K562 (cell line): ENCODE measurements at regions not wholly inside any gene's neighbourhood (a gene's known extent, or its start where the extent isn't known, plus 50 kb on each side); places are given as distances from the start of the nearest gene placed in this dataset.

Experiments
- ATAC-seq: fragments of 200-7000 bp; cut with Tn5 transposase; 3 replicates; pipeline ENCODE4 v1.9.1; 2020; ENCODE audit warnings: moderate library complexity
- BruUV-seq: library from RNA; stranded (reverse); fragments of 400-500 nt; replicated peaks from 2 replicates; lab custom pipeline; 2021; lab: Mats Ljungman, UMichigan
- CTCF ChIA-PET: fragments of 300-600 bp; formaldehyde crosslinking; extraction: SDS; loops from one replicate; lab custom pipeline; 2021; ENCODE audit warnings: low intra/inter-chr PET ratio; lab: Yijun Ruan, JAX
- POLR2A ChIA-PET: fragments of 300-600, 350-650 bp; sonication (Branson Sonifier 250); formaldehyde crosslinking; extraction: SDS; loops from one replicate; lab custom pipeline; 2021; ENCODE audit warnings: antibody characterized with exemption, inconsistent platforms; lab: Yijun Ruan, JAX
- DNase-seq, 4 experiments: peaks; one replicate each; pipeline versions ENCODE4 v3.0.0 to v3.0.0-alpha.2; 2011 to 2018; ENCODE audit warnings: low spot score in 3 of 4, mixed read lengths in 3 of 4; ENCODE audit errors: extremely low read depth in 1 of 4
- FAIRE-seq: peaks from 2 replicates; lab custom pipeline; 2011; peaks lifted over from hg19 to GRCh38; lab: Jason Lieb, UNC
- H2AFZ ChIP-seq: 2 replicates; pipeline ENCODE4 v1.6.0; 2011; ENCODE audit warnings: low read depth, low read length, control low read depth, inconsistent platforms
- H3K27ac ChIP-seq: fragments of 200-600 bp; 3 replicates; pipeline ENCODE4 v1.8.0; 2011; ENCODE audit warnings: low read depth, mild to moderate bottlenecking, control low read depth, inconsistent platforms, low read length, moderate library complexity, mixed read lengths; ENCODE audit errors: extremely low read depth
- H3K27me3 ChIP-seq, 2 experiments: fragments of 300-600 bp in 1 of 2; 2 replicates in 1 of 2; 3 replicates in 1 of 2; pipeline versions ENCODE4 v1.6.0 to v1.8.0; 2011; ENCODE audit warnings: inconsistent platforms in 2 of 2, low read length in 2 of 2, mild to moderate bottlenecking in 1 of 2, mixed read lengths in 1 of 2, moderate library complexity in 1 of 2; ENCODE audit not compliant: control insufficient read depth in 2 of 2, insufficient read depth in 2 of 2
- H3K36me3 ChIP-seq: fragments of 300-600 bp; 3 replicates; pipeline ENCODE4 v1.8.0; 2011; ENCODE audit warnings: mild to moderate bottlenecking, low read length, inconsistent platforms; ENCODE audit not compliant: control insufficient read depth, insufficient read depth
- H3K4me1 ChIP-seq, 2 experiments: fragments of 200-600 bp in 1 of 2; replicated peaks in 1 of 2; 2 replicates in 1 of 2; 3 replicates in 1 of 2; pipeline versions ENCODE4 v1.5.1 to v1.8.0; 2011; ENCODE audit warnings: inconsistent platforms in 2 of 2, low read length in 2 of 2, mild to moderate bottlenecking in 1 of 2, mixed read lengths in 1 of 2, moderate library complexity in 1 of 2; ENCODE audit not compliant: control insufficient read depth in 2 of 2, insufficient read depth in 2 of 2
- H3K4me2 ChIP-seq: 2 replicates; pipeline ENCODE4 v1.6.1; 2011; ENCODE audit warnings: low read length, control low read depth, inconsistent platforms, mixed read lengths; ENCODE audit not compliant: insufficient read depth
- H3K4me3 ChIP-seq: fragments of 200-600 bp; sonication (generic), shearing (Covaris generic); 2 replicates; pipeline ENCODE4 v1.5.1; 2016; ENCODE audit warnings: control low read depth, inconsistent platforms
- H3K79me2 ChIP-seq: fragments of 200-600 bp; 3 replicates; pipeline ENCODE4 v1.8.0; 2011; ENCODE audit warnings: low read length, inconsistent platforms; ENCODE audit not compliant: control insufficient read depth, insufficient read depth
- H3K9ac ChIP-seq, 2 experiments: 2 replicates each; pipeline versions ENCODE4 v1.6.0 to v1.6.1; 2011; ENCODE audit warnings: low read depth in 2 of 2, low read length in 2 of 2, control low read depth in 1 of 2, inconsistent platforms in 1 of 2, mild to moderate bottlenecking in 1 of 2, mixed read lengths in 1 of 2; ENCODE audit not compliant: insufficient read depth in 1 of 2
- H3K9me1 ChIP-seq: one replicate; pipeline ENCODE4 v1.6.0; 2011; ENCODE audit warnings: inconsistent platforms, mild to moderate bottlenecking, low read length, moderate library complexity; ENCODE audit not compliant: control insufficient read depth, insufficient read depth
- H3K9me3 ChIP-seq: replicated peaks from 2 replicates; pipeline ENCODE4 v1.5.1; 2011; ENCODE audit warnings: low read depth, low read length, inconsistent platforms; ENCODE audit not compliant: control insufficient read depth, insufficient read depth
- H4K20me1 ChIP-seq: replicated peaks from 2 replicates; pipeline ENCODE4 v1.6.1; 2011; ENCODE audit warnings: low read length, inconsistent platforms, mixed read lengths; ENCODE audit not compliant: control insufficient read depth, insufficient read depth
- BCLAF1 ChIP-seq, 2 experiments: fragments of 450-650 bp in 1 of 2; IDR thresholded peaks; 2 replicates each; pipeline ENCODE4 v1.6.1; 2011 to 2017; ENCODE audit warnings: low read depth in 2 of 2, antibody characterized with exemption in 1 of 2, borderline replicate concordance in 1 of 2, low read length in 1 of 2, mild to moderate bottlenecking in 1 of 2, mixed read lengths in 1 of 2; ENCODE audit not compliant: control insufficient read depth in 1 of 2
- BHLHE40 ChIP-seq: IDR thresholded peaks from 2 replicates; pipeline ENCODE4 v1.6.1; 2011; ENCODE audit warnings: low read length, improper control_type of control experiment
- CBX3 ChIP-seq, 2 experiments: IDR thresholded peaks; 1 replicate in 1 of 2; 2 replicates in 1 of 2; pipeline ENCODE4 v1.6.1; 2012; ENCODE audit warnings: inconsistent platforms in 2 of 2, low read length in 2 of 2, borderline replicate concordance in 1 of 2, control low read depth in 1 of 2
- CEBPB ChIP-seq: fragments of 450-650 bp; IDR thresholded peaks from 2 replicates; pipeline ENCODE4 v1.6.1; 2016; ENCODE audit warnings: missing genetic modification characterization, missing compliant biosample characterization
- ELF1 ChIP-seq: fragments of 200-800 bp; sonication (Bioruptor generic); IDR thresholded peaks from 2 replicates; pipeline ENCODE4 v1.6.1; 2016; ENCODE audit warnings: missing genetic modification characterization, missing compliant biosample characterization
- ETV5 ChIP-seq: sonication (generic); formaldehyde crosslinking; IDR thresholded peaks from 2 replicates; pipeline ENCODE4 v1.4.0; 2020; ENCODE audit warnings: low read depth, mild to moderate bottlenecking, missing genetic modification reagents
- FOXK2 ChIP-seq, 2 experiments: fragments of 450-650 bp; IDR thresholded peaks in 1 of 2; conservative IDR thresholded peaks in 1 of 2; 2 replicates each; pipeline ENCODE4 v1.6.1; 2016; ENCODE audit warnings: low read depth in 2 of 2, mild to moderate bottlenecking in 1 of 2
- GTF2F1 ChIP-seq: IDR thresholded peaks from 2 replicates; pipeline ENCODE4 v1.6.1; 2011; ENCODE audit warnings: low read depth, low read length, improper control_type of control experiment
- HDAC1 ChIP-seq, 2 experiments: fragments of 450-650 bp; IDR thresholded peaks; 2 replicates each; pipeline ENCODE4 v1.6.1; 2016 to 2017; ENCODE audit warnings: inconsistent platforms in 1 of 2, mild to moderate bottlenecking in 1 of 2, moderate library complexity in 1 of 2
- MAZ ChIP-seq, 2 experiments: fragments of 450-650 bp in 1 of 2; sonication (generic) in 1 of 2; formaldehyde crosslinking; IDR thresholded peaks in 1 of 2; conservative IDR thresholded peaks in 1 of 2; 2 replicates each; pipeline versions ENCODE4 v1.4.0 to v1.5.0; 2020; ENCODE audit warnings: mild to moderate bottlenecking in 1 of 2, missing genetic modification reagents in 1 of 2
- NR3C1 ChIP-seq: sonication (generic); formaldehyde crosslinking; IDR thresholded peaks from 2 replicates; pipeline ENCODE4 v1.8.1; 2022; ENCODE audit warnings: missing genetic modification reagents
- PPARD ChIP-seq: fragments of 250-450 bp; sonication (Bioruptor Pico); IDR thresholded peaks from 2 replicates; pipeline ENCODE4 v1.8.0; 2022; ENCODE audit warnings: inconsistent platforms, mild to moderate bottlenecking, moderate library complexity
- RUNX1 ChIP-seq: sonication (generic); IDR thresholded peaks from 2 replicates; pipeline ENCODE4 v1.6.1; 2016; ENCODE audit warnings: antibody characterized with exemption, low read depth
- SP1 ChIP-seq: sonication (generic); formaldehyde crosslinking; IDR thresholded peaks from 2 replicates; pipeline ENCODE4 v1.8.1; 2022; ENCODE audit warnings: mild to moderate bottlenecking, missing genetic modification reagents
- TCFL5 ChIP-seq: fragments of 250-450 bp; sonication (Bioruptor Pico); conservative IDR thresholded peaks from 2 replicates; pipeline ENCODE4 v1.6.1; 2021; ENCODE audit warnings: mild to moderate bottlenecking, moderate library complexity, matching md5 sums
- TGIF2 ChIP-seq: sonication (generic); formaldehyde crosslinking; IDR thresholded peaks from 2 replicates; pipeline ENCODE4 v1.8.1; 2022; ENCODE audit warnings: mild to moderate bottlenecking, missing genetic modification reagents, moderate library complexity
- whole genome bisulfite sequencing: fragments of 100-300 bp; shearing (Covaris generic); methylation state at CpG from one replicate; pipeline ENCODE4 v1.1.6; 2016; ENCODE audit warnings: low coverage, mixed read lengths; ENCODE audit not compliant: insufficient coverage; ENCODE audit errors: missing lambda C conversion rate; 5-methylcytosine and 5-hydroxymethylcytosine counted together
- in situ Hi-C: fragments of 300-500 bp; cut with MboI; formaldehyde crosslinking; loops from 4 replicates; pipeline ENCODE4 v1.15.0; 2018; ENCODE audit warnings: inconsistent platforms, mixed read lengths
- intact Hi-C: fragments of 100-400 bp; cut with micrococcal nuclease; formaldehyde crosslinking; loops from 2 replicates; pipeline ENCODE4 v1.14.2; 2022

GRCh38 chr22:22771696-22772377 is 115.8 kb upstream of the IGLL5 start:
- Histone ChIP-seq H3K4me3 (no peak overlapping the region), H3K9ac (peak overlapping the region in 1 of 2 experiments; percentile 7; a peak in 1 of 4 replicates), H3K4me1 (no peaks in the 10 kb centered on the region), H3K27ac (no peak overlapping the region), H3K36me3 (no peaks in the 10 kb centered on the region), H3K27me3 (peaks cover 0 to 36% of the 10 kb centered on the region in 2 experiments; a peak in 2 of 5 replicates), H3K4me2 (no peak overlapping the region), H2AFZ (no peak overlapping the region), H3K9me3 (no peaks in the 10 kb centered on the region), H4K20me1 (peaks cover 48% of the 10 kb centered on the region), H3K79me2 (no peaks in the 10 kb centered on the region), H3K9me1 (peaks cover 3% of the 10 kb centered on the region)
- POLR2A ChIA-PET, result interaction anchor here (0.6 to 3.3 kb wide), 19 partner anchors 9 to 183 kb away, joined by 3 to 15 read pairs (median 4); no protein-coding TSS in a partner anchor
- WGBS, result under 1% methylated on average over 4 of the region's 4 CpGs
- BruUV-seq, result no TSS peak
- FAIRE-seq (no peak), DNase-seq (no peak), ATAC-seq (no peak)
- in situ Hi-C loops (no loop called here), intact Hi-C loops (loop anchor here (5.0 kb wide), 1 partner anchor 50 kb away; no protein-coding TSS in a partner anchor)
- CTCF ChIA-PET, result interaction anchor here (0.5 to 1.5 kb wide), 7 partner anchors 13 to 219 kb away, joined by 3 to 7 read pairs (median 3); no protein-coding TSS in a partner anchor
- TF ChIP-seq MAZ (CRISPR knock-in tag; conservative IDR thresholded peaks at IDR 0.05 in 1 of 2, IDR thresholded peaks at IDR 0.05 in 1 of 2) (no peak), ELF1 (no peak), RUNX1 (no peak), FOXK2 (conservative IDR thresholded peaks at IDR 0.05 in 1 of 2, IDR thresholded peaks at IDR 0.05 in 1 of 2; ENCODE audit: low read depth in 2 of 2) (no peak), SP1 (CRISPR knock-in tag) (no peak), TGIF2 (no peak), CEBPB (no peak), PPARD (CRISPR knock-in tag) (no peak), NR3C1 (CRISPR knock-in tag) (peak; percentile 62), CBX3 (IDR thresholded peaks at IDR 0.05; ENCODE audit: borderline replicate concordance in 1 of 2, low read length in 2 of 2) (no peak), BCLAF1 (IDR thresholded peaks at IDR 0.05; ENCODE audit: borderline replicate concordance in 1 of 2, control insufficient read depth in 1 of 2, low read depth in 2 of 2, low read length in 1 of 2) (no peak), BHLHE40 (peak; percentile 15; the same call in 1 of the 2 replicates), GTF2F1 (0 out of 2 replicates have a peak, but pooled peaks have one; percentile 33), TCFL5 (CRISPR knock-in tag) (no peak), ETV5 (CRISPR knock-in tag) (no peak), HDAC1 (IDR thresholded peaks at IDR 0.05) (no peak)
